ENCODE measurements at regions not wholly inside any gene's neighbourhood (a gene's known extent, or its start where the extent isn't known, plus 50 kb on each side); places are given as distances from the start of the nearest gene placed in this dataset.

GRCh38 chr2:37784071-37784758 lies 112.8 kb upstream of the CDC42EP3 start:
- TF ChIP-seq CTCF (IDR thresholded peaks at IDR 0.05) (no peak), ZFX (IDR thresholded peaks at IDR 0.05; ENCODE audit: borderline replicate concordance) (no peak)

Data from 22Rv1 (cell line).